CD4-positive, alpha-beta T cell treated with Interferon alpha-2 for 1 hour (primary cell): ENCODE measurements at regions not wholly inside any gene's neighbourhood (a gene's known extent, or its start where the extent isn't known, plus 50 kb on each side); places are given as distances from the start of the nearest gene placed in this dataset.

Source experiments
- DNase-seq, 2 donors: peaks; one replicate each; pipeline ENCODE4 v3.0.0-alpha.2; 2020 to 2022

DNA sequence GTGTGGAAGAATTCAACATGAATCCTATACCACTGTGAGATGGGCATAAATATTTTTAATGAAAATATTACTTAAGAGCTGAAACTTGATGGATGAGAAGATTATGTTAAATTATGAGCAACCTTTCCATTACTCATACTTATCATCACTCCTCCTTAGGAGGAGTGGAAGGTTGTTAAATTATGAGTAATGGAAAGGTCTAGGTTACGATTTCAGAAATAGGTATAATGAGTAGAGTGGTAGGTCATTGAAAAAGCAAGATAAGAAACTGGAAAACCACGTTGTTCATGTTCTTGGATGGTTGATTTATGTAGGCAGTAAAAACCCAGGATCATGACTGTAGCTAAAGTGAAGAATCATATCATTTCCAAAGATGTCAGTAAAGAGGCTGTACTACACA lies 973.2 kb upstream of the RAG2 start:
- DNase-seq: no peak

DNA sequence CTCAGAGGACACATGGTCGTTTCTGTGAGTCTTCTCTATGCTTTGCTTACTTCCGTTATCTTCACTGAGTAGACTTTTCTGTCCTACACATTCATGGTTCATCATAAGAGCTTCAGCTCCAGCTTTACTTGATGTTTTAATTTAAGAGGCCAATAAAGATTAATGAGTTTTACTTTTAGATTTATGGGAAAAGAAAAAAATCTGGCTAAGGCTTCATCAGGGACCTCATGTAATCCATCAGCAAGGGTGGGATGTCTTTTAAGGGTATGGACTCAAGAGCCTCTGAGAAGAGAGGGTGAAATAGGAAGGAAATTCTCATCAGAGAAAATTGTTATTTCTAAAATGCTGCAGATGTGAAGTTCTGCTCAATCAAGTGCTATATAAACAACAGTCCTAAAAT lies 963.0 kb upstream of the RAG2 start:
- DNase-seq: no peak

DNA sequence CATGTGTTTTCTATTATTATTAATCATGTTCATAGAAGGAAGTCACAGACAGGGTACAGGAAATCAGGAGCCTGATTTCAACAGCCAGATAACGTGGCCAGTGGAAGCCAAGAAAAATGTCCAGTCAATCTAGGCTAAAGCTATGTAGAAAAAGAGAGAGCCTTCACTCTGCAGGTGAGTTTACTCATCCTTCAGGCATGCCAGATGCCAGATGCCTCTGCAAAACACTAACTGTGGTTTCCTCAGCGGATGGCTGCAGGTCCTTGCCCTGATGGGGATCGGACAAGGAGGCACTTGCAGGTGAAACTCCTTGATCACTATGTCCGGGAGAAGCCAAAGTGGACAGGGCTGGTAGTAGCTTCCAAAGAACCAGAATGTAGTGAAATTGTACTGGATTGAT lies 962.3 kb upstream of the RAG2 start:
- DNase-seq: no peak

DNA sequence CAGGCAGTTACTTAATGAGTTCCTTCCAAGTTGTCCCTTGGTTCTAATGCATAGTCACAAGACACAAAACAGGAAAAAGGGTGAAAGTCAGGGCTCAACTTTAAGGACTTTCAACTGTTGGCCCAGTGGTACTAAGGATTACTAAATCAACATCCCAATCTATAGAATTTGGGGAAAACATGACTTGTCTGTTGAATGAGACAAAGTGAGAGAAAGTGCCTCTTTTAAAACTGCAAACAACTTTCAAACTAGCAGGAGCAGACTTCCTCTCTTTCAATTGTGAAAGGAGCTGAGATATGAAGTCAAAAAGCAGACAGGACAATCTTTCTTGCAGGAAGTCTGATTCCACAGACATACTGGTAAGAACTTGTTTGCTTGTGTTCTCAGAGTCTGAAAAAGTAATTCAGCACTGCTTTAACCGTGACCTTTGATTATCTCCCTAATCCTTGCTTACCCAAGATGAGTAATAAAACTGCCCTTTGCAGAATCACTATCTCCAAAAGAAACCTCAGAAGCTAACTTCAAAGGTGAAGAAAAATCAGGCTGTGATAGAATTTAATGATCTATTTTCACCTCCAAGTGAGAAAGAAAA lies 960.7 kb upstream of the RAG2 start:
- no peak for DNase-seq

DNA sequence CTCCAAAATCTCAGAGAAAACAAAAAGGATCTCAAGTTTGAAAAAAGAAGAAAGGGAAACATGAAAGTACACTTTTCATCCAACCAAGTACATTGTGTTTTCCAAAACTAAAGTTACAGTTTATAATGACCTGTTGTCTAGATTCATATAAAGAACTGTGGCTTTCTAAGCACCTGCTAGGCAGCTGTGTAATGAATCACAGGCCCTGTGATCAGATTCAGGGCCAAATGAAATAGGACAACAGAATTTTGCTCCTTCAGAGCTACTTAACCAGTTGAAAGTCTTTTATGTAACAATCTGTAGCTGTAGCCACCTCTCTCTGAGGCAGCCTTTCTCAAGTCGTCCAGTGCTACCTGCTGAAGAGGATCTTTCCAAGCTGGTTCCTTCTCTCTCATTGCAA lies 960.0 kb upstream of the RAG2 start:
- no peak for DNase-seq

DNA sequence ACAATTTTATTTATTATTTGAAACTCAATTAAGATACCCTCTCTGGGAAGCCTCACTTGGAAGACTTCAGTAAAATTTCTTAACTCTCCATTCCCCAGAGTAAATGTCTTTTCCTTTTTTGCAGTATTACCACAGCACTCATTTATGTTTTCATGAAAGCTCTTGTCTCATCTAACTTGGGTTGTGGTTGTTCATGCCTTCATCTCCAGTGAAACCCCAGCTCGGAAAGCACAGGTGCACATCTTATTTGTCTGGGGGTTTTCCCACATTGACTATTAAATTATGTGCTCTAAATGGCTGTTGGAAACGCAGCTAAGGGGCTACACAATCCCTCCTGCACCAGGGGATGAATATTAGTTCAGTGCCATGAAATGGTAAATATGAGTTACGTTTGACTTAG lies 954.2 kb upstream of the RAG2 start:
- no peak for DNase-seq

DNA sequence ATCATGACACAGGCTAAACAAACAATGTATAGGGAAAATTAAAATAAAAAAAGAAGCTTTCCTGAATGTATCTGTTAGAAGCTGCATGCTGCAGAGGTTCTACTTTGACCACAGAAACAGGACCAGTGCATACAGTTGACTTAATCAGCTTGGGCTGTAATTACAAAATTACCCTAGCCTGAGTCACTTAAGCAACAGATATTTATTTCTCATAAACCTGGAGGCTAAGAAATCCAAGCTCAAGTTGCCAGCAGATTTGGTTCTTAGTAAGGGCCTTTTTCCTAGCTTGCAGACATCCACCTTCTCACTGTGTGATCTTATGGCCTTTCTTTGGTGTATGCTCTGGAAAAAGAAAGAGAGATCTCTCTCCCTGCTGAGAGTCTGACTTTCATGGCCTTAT lies 946.5 kb upstream of the RAG2 start:
- no peak for DNase-seq

DNA sequence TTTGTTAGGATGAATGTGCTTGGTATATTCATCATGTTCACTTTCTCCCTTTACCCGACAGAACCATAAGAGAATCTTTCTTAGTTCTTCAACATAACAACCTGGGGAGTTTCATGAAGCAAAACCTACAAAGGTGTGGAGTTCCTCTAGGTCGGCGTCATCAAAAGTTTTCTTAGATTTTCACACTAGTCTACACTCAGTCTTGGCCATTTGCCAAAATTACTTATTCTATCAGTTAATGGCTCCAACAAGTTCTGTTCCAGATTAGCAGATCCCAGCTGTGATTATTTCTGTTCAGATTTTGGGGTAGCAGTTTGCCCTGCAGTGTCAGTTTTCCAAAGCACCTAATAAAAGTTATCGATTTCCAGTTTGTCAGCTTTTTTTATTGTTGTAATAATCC lies 935.8 kb upstream of the RAG2 start:
- DNase-seq: no peak

DNA sequence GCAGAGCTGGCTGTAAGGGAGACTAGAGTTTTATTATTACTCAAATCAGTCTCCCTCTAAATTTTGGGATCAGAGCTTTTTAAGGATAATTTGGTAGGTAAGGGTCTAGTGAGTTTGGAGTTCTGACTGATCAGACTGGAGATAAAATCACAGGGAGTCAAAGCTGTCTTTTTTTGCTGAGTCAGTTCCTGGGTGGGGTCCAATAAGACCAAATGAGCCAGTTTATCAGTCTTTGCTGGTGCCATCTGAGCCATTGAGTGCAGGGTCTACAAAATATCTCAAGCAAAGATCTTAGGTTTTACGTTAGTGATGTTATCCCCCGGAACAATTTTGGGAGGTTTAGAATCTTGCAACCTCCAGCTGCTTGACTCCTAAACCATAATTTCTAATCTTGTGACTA lies 935.1 kb upstream of the RAG2 start:
- no peak for DNase-seq

DNA sequence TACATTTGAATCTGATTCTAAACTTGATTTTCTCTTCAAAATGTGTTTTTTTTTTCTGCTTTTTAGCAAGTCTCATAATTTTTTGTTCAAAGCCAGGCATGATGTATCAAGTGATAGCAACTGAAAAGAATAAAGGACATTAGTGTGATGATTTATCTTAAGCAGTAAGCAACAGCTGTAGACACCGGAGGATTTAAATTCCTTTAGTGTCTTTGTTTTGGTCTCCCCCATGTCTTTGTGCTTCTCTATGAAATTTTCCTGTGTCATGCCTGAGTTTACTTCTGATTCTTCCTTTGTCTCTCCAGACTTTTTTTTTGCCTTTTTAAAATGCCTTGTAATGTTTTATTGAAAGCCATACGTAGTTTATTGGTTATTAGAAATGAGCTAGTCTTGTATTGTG lies 934.2 kb upstream of the RAG2 start:
- no peak for DNase-seq

DNA sequence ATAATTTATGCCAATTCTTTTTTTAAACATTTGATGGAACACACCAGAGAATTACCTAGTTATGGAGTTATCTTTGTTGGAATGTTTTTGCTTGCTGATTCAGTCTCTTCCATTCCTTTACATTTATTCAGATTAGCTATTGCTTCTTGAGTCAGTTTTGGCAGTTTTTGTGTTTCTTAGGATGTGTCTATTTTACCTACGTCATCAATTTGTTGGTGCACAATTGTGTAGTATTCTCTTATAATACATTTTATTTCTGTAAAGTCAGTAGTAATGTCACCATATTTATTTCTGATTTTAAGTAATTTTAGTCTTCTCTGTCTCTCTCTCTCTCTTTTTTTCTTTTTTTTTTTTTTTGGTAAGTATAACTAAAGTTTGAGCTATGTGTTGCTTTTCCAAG lies 929.5 kb upstream of the RAG2 start:
- DNase-seq: no peak

DNA sequence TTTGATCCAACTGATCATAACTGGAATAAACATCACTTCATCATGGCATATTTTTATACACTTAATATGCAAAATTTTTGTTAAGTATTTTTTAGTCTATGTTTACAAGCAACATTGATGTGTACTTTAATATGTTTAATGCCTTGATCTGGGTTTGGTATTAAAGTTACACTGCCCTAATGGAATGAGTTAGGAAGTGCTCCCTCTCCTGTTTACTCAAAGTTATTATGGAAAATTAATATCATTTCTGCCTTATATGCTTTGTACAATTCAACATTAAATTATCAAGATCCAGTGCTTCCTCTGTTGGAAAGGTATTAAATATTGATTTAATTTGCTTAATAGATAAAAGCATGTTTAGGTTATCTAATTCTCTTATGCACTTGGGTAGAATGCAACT lies 927.3 kb upstream of the RAG2 start:
- no peak for DNase-seq

DNA sequence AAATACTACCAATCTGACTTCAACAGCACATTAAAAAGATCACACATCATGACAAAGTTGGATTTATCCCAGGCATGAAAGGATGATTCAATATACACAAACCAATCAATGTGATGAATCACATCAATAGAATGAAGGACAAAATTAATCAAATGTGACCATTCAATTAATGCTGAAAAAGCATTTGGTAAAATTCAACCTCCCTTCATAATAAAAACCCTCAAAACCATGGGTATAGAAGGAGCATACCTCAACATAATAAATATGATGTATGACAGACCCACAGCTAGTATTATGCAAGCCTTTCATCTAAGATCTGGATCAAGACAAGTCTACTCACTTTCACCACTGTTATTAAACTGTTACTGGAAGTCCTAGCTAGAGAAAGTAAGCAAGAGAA lies 921.7 kb upstream of the RAG2 start:
- DNase-seq: no peak

DNA sequence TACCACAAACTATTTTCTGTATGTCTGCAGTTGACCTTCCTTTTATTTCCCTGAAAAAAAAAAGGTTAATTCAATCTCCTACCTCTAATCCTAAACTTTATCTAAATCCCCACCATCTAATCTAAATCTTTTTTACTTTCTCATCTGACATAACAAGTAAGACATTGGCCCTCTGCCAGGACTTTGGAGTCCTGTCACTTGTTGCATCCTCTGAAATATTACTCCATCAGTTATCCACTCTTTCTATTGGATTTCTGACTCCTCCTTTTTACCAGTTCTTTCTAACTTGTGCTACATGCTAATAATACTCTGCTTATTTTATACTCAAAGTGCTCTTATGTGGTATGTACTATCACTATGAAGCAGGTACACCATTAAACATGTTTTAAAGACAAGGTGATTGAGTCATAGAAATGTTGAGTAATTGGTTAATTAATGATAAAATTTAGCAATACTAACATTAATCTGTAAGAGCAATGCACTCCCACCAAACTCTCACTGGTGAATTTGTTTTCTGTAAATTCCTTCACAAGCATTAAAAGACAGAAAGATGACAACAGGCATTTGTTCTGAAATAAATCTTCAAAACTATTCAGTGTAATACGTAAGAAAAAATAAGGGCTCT lies 914.2 kb upstream of the RAG2 start:
- DNase-seq: no peak

DNA sequence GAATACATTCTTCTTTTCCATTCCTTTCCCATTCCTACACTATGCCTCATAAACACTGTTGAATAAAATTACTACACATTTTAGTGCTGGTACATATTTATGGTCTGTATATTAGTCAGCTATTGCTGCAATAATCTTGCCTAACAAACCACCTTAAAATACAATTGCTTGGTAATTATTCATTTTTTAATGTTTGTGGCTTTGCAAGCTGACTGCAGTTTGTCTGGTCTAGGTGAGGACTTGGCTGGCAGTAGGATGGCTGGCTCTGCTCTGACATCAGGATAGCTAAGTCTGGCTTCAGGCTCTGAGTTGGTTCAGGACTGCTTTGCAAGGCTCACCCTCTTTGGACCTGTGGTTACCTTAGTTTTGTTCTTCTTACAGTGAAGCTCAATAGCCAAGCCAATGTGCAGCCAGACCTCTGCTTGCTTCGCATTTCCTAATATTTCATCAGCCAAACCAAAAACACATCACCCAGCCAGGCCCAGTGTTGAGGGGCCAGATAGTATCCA lies 913.4 kb upstream of the RAG2 start:
- DNase-seq: no peak

DNA sequence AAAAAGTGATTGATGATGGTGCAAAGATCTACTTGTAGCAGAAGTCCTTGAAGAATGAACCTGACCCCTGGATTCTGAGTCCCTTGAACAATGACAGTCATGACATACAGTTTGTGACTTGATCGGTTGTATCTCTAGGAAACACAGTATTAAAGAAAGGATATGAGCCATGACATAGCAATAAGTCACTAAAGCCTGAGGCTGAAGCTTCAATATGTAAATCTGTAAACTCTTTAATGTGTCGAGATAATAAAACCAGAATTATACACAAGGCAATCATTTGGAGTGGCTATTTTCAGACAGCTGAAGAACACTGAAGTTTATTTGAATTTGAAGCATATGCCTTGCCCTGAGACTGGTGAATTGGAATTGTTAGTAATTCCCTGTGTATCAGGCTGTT lies 911.5 kb upstream of the RAG2 start:
- DNase-seq: no peak

DNA sequence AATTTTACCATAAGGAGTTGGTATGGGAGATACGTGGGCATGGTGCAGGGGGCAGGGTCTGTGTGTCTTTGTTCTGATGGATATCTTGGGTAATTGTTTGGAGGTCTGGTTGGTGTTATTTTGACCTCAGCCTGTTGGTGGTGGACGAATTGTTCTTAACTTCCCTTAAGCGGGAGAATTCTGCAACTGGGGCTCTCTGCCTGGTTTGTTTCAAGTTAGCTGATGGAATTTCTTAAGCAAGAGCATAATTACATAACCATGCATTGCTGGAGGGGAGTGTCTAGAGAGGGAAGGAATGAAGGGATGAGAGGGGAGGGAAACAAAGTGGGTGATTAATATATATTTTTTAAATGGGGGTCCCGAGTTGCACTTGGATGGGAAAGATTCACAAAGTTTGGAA lies 908.5 kb upstream of the RAG2 start:
- DNase-seq: no peak

DNA sequence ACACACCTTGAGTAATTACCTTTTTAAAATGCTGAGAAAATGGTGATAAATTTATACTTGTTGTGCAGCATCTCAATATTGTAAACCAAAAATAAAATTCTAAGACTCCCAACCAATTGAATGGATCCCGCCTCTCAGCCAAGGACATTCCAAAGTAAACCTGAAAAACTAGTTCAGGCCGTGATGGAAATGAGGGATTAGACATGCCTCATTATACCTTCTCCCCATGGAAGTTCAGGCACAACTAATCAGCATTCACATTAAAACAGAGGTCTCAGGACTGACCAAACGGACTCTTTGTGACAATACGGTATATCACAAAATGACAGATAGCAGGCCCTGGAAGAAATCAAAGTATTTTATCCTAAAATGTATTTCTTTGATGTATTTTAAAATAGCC lies 907.4 kb upstream of the RAG2 start:
- no peak for DNase-seq

DNA sequence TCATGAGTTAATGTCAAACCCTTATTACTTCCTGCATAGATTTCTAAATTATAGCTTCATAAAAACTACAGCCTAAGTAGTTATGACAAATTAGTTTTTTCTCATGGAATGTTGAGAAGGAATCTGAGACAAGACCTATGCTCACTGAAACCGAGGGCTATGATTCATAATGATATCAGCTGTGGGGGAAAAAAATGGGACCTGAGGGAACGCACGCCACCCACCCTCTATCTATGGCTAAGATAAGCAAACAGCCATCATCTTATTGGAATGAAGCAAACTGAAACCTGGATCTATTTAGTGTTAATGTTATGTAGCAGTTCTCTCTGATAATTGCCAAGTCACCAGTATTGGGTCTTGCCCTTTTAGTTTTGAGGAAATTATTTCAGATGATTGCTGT lies 906.9 kb upstream of the RAG2 start:
- DNase-seq: no peak

DNA sequence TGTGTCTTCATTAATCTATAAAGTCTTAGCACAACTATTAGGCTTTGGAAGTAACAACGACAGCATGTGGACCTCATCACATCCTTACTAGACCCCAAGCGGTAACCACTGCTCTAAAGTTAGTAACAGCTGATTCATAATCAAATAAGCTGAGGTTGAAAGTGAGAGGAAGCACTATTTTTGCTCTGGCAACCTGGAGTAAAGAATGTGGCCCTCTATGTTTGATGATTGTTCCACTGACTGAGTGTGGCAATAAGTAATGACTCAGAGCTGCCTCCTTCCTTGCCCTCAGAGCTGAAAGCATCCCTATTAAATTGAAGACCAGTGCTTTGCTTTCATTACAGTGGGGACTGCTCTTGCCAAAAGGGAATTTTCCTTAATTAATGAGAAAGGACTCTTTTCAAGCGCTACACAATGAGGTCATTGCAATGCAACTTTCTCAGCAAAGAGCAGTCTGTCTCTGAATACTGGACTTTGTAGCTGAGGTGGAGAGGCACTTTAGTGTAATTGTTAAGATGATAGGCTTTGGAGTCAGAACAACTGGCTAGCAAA lies 906.1 kb upstream of the RAG2 start:
- DNase-seq: no peak

DNA sequence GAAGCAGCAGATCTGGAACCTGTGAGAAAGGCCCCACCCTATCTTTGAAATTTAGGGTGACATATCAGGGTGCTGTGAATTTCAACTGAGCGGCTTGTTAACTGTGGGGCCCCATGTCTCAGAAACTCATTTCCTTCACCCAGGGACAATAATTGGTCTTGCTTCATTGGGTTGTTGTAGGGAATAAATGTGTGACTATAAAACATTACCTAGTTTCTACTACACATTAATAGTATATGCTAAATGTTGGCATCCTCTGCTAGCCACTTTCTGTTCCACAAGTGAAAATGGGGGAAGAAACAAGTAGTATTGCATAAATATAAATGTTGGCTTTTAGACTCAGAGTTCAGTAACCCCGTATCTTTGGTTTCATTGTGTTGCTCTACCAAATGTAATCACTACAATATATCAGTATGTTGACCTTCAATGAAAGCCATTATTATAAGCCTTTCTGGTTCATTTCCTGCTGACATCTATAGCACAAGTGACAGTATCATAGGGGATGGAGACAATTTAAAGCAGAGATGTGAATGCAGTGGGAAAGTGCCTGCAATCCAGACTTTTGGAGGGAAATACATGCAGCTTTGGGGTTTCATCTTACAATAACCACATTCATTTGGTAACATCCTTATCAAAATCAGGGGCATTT lies 905.5 kb upstream of the RAG2 start:
- no peak for DNase-seq

DNA sequence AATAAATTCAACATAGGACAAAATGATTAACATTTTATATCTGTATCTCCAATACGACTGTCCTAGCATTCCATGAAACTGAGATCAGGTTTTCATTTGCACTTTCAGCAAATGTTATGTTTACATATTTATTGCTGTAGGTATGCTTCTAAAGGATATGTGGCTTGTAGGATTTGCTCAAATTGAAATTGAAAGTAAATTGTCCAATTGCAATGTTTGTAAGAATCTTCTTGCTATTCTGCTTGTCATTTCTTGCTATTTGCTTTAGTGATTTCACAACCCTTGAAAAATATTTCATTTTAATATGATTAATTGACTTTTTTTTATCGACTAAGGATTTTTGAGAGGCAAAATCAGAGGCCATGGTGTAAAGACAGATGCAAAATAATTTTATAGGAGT lies 904.2 kb upstream of the RAG2 start:
- DNase-seq: no peak

DNA sequence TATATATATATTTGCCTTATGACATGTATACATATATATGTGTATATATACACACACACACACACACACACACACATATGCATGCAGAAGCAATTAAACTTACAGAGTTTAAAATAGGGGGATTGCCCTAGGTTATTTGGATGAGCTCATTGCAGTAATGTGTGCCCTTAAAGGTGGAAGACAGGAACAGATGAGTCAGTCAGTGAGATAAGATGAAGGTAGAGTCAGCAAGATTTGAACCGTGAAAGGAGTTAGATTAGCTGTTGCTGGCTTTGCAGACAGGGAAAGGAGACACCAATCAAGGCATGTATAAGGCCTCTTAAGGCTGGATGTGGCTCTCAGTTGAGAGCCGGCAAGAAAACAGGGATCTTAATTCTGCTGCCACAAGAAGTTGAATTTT lies 902.4 kb upstream of the RAG2 start:
- no peak for DNase-seq

DNA sequence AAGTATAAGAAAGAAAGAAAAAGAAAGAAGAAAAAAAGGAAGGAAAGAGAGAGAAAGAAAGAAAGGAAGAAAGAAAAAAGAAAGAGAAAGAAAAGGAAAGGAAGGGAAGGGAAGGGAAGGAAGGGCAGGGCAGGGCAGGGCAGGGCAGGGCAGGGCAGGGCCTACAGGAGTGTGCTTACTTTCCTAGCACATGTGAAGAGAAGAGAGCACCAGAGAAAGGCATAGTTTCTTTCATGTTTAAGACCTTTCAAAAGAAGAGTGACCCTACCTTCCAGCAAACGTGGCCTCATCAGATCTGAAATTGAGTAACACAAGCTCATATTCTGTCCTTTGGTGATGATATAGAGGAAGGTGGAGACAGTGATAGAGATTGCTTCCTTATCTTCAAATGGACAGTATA lies 899.3 kb upstream of the RAG2 start:
- no peak for DNase-seq

DNA sequence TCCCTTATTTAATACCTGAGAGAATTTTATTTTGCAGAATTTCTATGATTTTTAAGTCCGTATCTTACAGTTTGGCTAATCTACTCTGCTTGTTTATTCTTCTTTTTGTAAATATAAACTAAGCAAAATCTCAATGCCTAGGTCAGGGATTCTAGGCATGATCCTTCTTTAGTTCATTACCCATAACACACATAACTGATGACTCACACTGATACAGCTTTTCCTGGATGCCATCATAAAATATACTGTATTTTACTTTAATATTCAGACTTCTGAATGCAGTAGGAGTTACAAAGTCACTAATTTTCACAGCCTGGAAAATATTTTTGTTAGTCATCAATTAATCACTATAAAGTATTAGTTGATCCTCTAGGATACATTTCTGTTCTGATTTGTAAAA lies 898.2 kb upstream of the RAG2 start:
- no peak for DNase-seq
